PC-3 (cell line): ENCODE measurements at regions not wholly inside any gene's neighbourhood (a gene's known extent, or its start where the extent isn't known, plus 50 kb on each side); places are given as distances from the start of the nearest gene placed in this dataset.

Experiments used
- ATAC-seq: fragments of 200-7000 bp; cut with Tn5 transposase; 2 replicates; pipeline ENCODE4 v1.9.1; 2020; ENCODE audit warnings: mild to moderate bottlenecking, moderate library complexity
- BruUV-seq: library from RNA; stranded (reverse); fragments of 400-500 nt; replicated peaks from 2 replicates; lab custom pipeline; 2021; lab: Mats Ljungman, UMichigan
- CTCF ChIA-PET: fragments of 300-600 bp; sonication (Branson Sonifier 250); formaldehyde crosslinking; loops from one replicate; lab custom pipeline; 2022; ENCODE audit warnings: antibody characterized with exemption; lab: Charles Lee
- POLR2A ChIA-PET: fragments of 300-600 bp; sonication (Branson Sonifier 250); formaldehyde crosslinking; loops from one replicate; lab custom pipeline; 2022; ENCODE audit warnings: antibody characterized with exemption; ENCODE audit not compliant: unreplicated experiment; lab: Charles Lee
- DNase-seq: peaks from one replicate; pipeline ENCODE4 v3.0.0-alpha.2; 2015
- H2AFZ ChIP-seq: fragments of 300-600 bp; sonication (generic); 2 replicates; pipeline ENCODE4 v1.6.0; 2016; ENCODE audit warnings: antibody characterized with exemption, low read length
- H3F3A ChIP-seq: fragments of 300-600 bp; sonication (generic); one replicate; pipeline ENCODE4 v1.6.0; 2017; ENCODE audit warnings: antibody characterized with exemption, low read length, control low read depth, mild to moderate bottlenecking; ENCODE audit not compliant: unreplicated experiment
- H3K27ac ChIP-seq: fragments of 300-600 bp; sonication (generic); 2 replicates; pipeline ENCODE4 v1.5.1; 2016; ENCODE audit warnings: mild to moderate bottlenecking, low read length
- H3K27me3 ChIP-seq: fragments of 300-600 bp; sonication (generic); 2 replicates; pipeline ENCODE4 v1.6.1; 2016; ENCODE audit warnings: low read length, mixed read lengths
- H3K36me3 ChIP-seq: fragments of 300-600 bp; sonication (generic); 2 replicates; pipeline ENCODE4 v1.6.1; 2016; ENCODE audit warnings: low read depth, mixed run types, low read length, mixed read lengths
- H3K4me1 ChIP-seq: fragments of 300-600 bp; sonication (generic); 2 replicates; pipeline ENCODE4 v1.5.1; 2016; ENCODE audit warnings: low read length; ENCODE audit not compliant: insufficient read depth
- H3K4me2 ChIP-seq: fragments of 300-600 bp; sonication (generic); 2 replicates; pipeline ENCODE4 v1.6.0; 2016; ENCODE audit warnings: low read length
- H3K4me3 ChIP-seq: fragments of 300-600 bp; sonication (generic); 2 replicates; pipeline ENCODE4 v1.5.1; 2016; ENCODE audit warnings: mild to moderate bottlenecking, low read length, mixed read lengths
- H3K79me2 ChIP-seq: fragments of 300-600 bp; sonication (generic); 2 replicates; pipeline ENCODE4 v1.6.1; 2017; ENCODE audit warnings: low read length, mixed read lengths
- H3K9ac ChIP-seq: fragments of 300-600 bp; sonication (generic); 2 replicates; pipeline ENCODE4 v1.6.0; 2016; ENCODE audit warnings: mild to moderate bottlenecking, low read length
- H3K9me2 ChIP-seq: fragments of 300-600 bp; sonication (generic); replicated peaks from 2 replicates; pipeline ENCODE4 v1.6.1; 2016; ENCODE audit warnings: mixed run types, low read length, mixed read lengths
- H3K9me3 ChIP-seq: fragments of 300-600 bp; sonication (generic); 2 replicates; pipeline ENCODE4 v1.6.1; 2016; ENCODE audit warnings: low read length, mixed read lengths
- H4K20me1 ChIP-seq: fragments of 300-600 bp; sonication (generic); 2 replicates; pipeline ENCODE4 v1.6.1; 2016; ENCODE audit warnings: low read length, mixed read lengths
- CTCF ChIP-seq: fragments of 300-600 bp; sonication (generic); conservative IDR thresholded peaks from 2 replicates; pipeline ENCODE4 v1.5.1; 2017; ENCODE audit warnings: antibody characterized with exemption, low read depth, mild to moderate bottlenecking, low read length
- EZH2 ChIP-seq: fragments of 300-600 bp; sonication (generic); IDR thresholded peaks from one replicate; pipeline ENCODE4 v1.6.1; 2017; ENCODE audit warnings: antibody characterized with exemption, mild to moderate bottlenecking, low read length; ENCODE audit not compliant: unreplicated experiment
- EZH2phosphoT487 ChIP-seq: fragments of 300-600 bp; sonication (generic); IDR thresholded peaks from 2 replicates; pipeline ENCODE4 v1.6.1; 2018; ENCODE audit warnings: mild to moderate bottlenecking, antibody characterized with exemption, low read length, borderline replicate concordance
- intact Hi-C: fragments of 100-400 bp; cut with micrococcal nuclease; formaldehyde crosslinking; loops from 2 replicates; pipeline ENCODE4 v1.9.0; 2023

GRCh38 chr3:13249664-13250390, 170.3 kb downstream of the NUP210 start:
- TF ChIP-seq CTCF (no peak), EZH2 (no peak), EZH2phosphoT487 (no peak)
- Histone ChIP-seq H3K9ac (no peak overlapping the region), H3K27ac (no peak overlapping the region), H3K4me1 (peaks cover 24% of the 10 kb centered on the region), H2AFZ (no peak overlapping the region), H3K9me2 (no peaks in the 10 kb centered on the region), H3K4me2 (no peak overlapping the region), H3F3A (no peaks in the 10 kb centered on the region), H3K9me3 (no peaks in the 10 kb centered on the region), H3K27me3 (no peaks in the 10 kb centered on the region), H3K79me2 (peaks cover 9% of the 10 kb centered on the region), H3K4me3 (no peak overlapping the region), H3K36me3 (no peaks in the 10 kb centered on the region), H4K20me1 (0 out of 2 replicates have a peak, but pooled peaks cover 10% of the 10 kb centered on the region)
- ChIA-PET CTCF (no interaction called here), POLR2A (no interaction called here)
- intact Hi-C loops: no loop called here
- DNase-seq (no peak), ATAC-seq (no peak)
- BruUV-seq: no TSS peak

GRCh38 chr3:13248640-13249039, 171.5 kb downstream of the NUP210 start:
- POLR2A ChIA-PET: no interaction called here
- Histone ChIP-seq H3K4me1 (peaks cover 25% of the 10 kb centered on the region), H3K27me3 (no peaks in the 10 kb centered on the region), H2AFZ (no peak overlapping the region), H3K4me3 (no peak overlapping the region), H3F3A (no peaks in the 10 kb centered on the region), H3K9me2 (no peaks in the 10 kb centered on the region), H3K4me2 (no peak overlapping the region), H3K9ac (no peak overlapping the region), H4K20me1 (0 out of 2 replicates have a peak, but pooled peaks cover 10% of the 10 kb centered on the region), H3K79me2 (peaks cover 9% of the 10 kb centered on the region), H3K27ac (no peak overlapping the region), H3K36me3 (no peaks in the 10 kb centered on the region), H3K9me3 (no peaks in the 10 kb centered on the region)
- BruUV-seq: no TSS peak
- DNase-seq (no peak), ATAC-seq (no peak)
- CTCF ChIA-PET: no interaction called here
- intact Hi-C loops: no loop called here
- TF ChIP-seq CTCF (no peak), EZH2phosphoT487 (no peak), EZH2 (no peak)

GRCh38 chr3:13245615-13245978, 172.4 kb upstream of the IQSEC1 start:
- ATAC-seq: no peak
- H3K27me3 ChIP-seq: no peaks in the 10 kb centered on the region
- no peaks in the 10 kb centered on the region for H3K36me3 ChIP-seq
- H2AFZ ChIP-seq: no peak overlapping the region
- no peaks in the 10 kb centered on the region for H3K79me2 ChIP-seq
- H3K4me3 ChIP-seq: no peak overlapping the region
- POLR2A ChIA-PET: no interaction called here
- H3K9me3 ChIP-seq: no peaks in the 10 kb centered on the region
- peaks cover 13% of the 10 kb centered on the region; the same call in 1 of the 2 replicates for H3K4me1 ChIP-seq
- no peak for TF ChIP-seq EZH2phosphoT487
- no peak for TF ChIP-seq CTCF
- no peak for TF ChIP-seq EZH2
- H3K4me2 ChIP-seq: no peak overlapping the region
- H3K27ac ChIP-seq: no peak overlapping the region
- intact Hi-C loops: no loop called here
- no peak overlapping the region for H3K9ac ChIP-seq
- no peaks in the 10 kb centered on the region for H3F3A ChIP-seq
- no TSS peak for BruUV-seq
- no peak for DNase-seq
- H3K9me2 ChIP-seq: no peaks in the 10 kb centered on the region
- 0 out of 2 replicates have a peak, but pooled peaks cover 6% of the 10 kb centered on the region for H4K20me1 ChIP-seq
- CTCF ChIA-PET: interaction anchor here (0.9 kb wide), 1 partner anchor 16 kb away, joined by 3 read pairs; no protein-coding TSS in a partner anchor
